ENCODE measurements at regions not wholly inside any gene's neighbourhood (a gene's known extent, or its start where the extent isn't known, plus 50 kb on each side); places are given as distances from the start of the nearest gene placed in this dataset.
A peak's percentile ranks its signal among the peaks of the same experiment; 100 is the strongest.

DNA sequence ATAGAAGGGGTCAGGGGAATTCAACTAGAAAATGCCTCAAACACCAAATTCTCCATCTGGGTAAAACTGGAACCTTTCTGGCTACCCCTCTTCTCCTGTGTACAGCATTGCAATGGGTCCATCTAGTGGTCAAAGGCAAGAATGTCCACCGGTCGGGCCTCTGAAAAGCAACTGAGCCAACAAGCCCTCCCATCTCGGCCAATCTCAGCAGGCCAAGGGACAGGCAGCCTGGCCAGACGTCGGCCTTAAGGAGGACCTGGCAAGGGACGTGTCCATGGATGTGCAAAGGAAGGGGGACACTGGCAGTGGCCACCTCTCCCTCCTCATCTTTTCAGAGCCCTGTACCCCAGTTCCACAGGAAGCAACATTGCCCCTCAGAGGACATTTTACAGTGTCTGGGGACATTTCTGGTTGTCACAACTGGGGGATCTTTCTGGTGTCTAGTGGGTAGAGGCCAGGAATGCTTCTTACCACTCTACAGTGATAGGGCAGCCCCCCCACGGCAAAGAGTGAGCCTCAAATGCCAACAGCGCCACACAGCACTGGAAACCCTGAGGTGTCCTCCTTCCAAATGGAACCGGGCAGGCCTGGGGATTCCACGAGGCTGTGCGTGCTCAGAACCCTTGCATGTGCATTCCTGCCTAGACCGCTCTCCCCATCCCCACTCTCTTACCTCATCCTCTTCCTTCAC is 99.8 kb upstream of the FOXA2 start:
- H3K27me3 ChIP-seq (ENCODE audit: control insufficient read depth in 1 of 2, insufficient read depth in 1 of 2, low read length in 2 of 2), result peaks cover 31 to 32% of the 10 kb centered on the region in 2 experiments
- H3K4ac ChIP-seq (ENCODE audit: low read depth in 1 of 2, low read length in 2 of 2), result no peak overlapping the region
- H2BK5ac ChIP-seq (ENCODE audit: low read depth, low read length, poor library complexity, severe bottlenecking), result no peak overlapping the region
- no peak overlapping the region for H3K4me3 ChIP-seq (ENCODE audit: insufficient read depth in 1 of 2, low read depth in 1 of 2, low read length in 2 of 2)
- H2AFZ ChIP-seq (ENCODE audit: low read depth, low read length), result no peak overlapping the region
- H3K4me2 ChIP-seq (ENCODE audit: low read length, poor library complexity, severe bottlenecking), result no peak overlapping the region
- H2AK5ac ChIP-seq (ENCODE audit: low read length, severe bottlenecking), result no peak overlapping the region
- H3K4me1 ChIP-seq (ENCODE audit: control insufficient read depth, insufficient read depth, low read depth, low read length), result no peaks in the 10 kb centered on the region
- H4K91ac ChIP-seq (ENCODE audit: low read length), result no peak overlapping the region
- H3K23ac ChIP-seq (ENCODE audit: low read length in 2 of 2), result no peak overlapping the region
- H3K9ac ChIP-seq (ENCODE audit: low read length), result no peak overlapping the region
- H2BK12ac ChIP-seq (ENCODE audit: low read length in 2 of 2), result peak overlapping the region in 1 of 2 experiments; percentile 49
- no peak overlapping the region for H3K18ac ChIP-seq (ENCODE audit: low read depth in 1 of 2, low read length in 2 of 2)
- H2BK15ac ChIP-seq (ENCODE audit: low read depth, poor library complexity, severe bottlenecking), result no peak overlapping the region
- peak; percentile 73 for DNase-seq
- no peak overlapping the region for H4K8ac ChIP-seq (ENCODE audit: low read length)
- no peaks in the 10 kb centered on the region for H3K36me3 ChIP-seq (ENCODE audit: control insufficient read depth in 1 of 2, insufficient read depth in 2 of 2, low read depth in 1 of 2, low read length in 2 of 2)
- H2BK120ac ChIP-seq (ENCODE audit: low read depth, low read length), result no peak overlapping the region
- H3K9me3 ChIP-seq (ENCODE audit: control insufficient read depth, low read length), result peaks cover 1% of the 10 kb centered on the region
- no peak overlapping the region for H3K14ac ChIP-seq (ENCODE audit: low read length in 2 of 2)
- H3K79me1 ChIP-seq (replicated peaks; ENCODE audit: low read length, poor library complexity, severe bottlenecking), result no peaks in the 10 kb centered on the region
- 38% methylated on average over 12 of the region's 12 CpGs for WGBS
- no peak overlapping the region for H3K27ac ChIP-seq (ENCODE audit: low read length, poor library complexity, severe bottlenecking)

DNA sequence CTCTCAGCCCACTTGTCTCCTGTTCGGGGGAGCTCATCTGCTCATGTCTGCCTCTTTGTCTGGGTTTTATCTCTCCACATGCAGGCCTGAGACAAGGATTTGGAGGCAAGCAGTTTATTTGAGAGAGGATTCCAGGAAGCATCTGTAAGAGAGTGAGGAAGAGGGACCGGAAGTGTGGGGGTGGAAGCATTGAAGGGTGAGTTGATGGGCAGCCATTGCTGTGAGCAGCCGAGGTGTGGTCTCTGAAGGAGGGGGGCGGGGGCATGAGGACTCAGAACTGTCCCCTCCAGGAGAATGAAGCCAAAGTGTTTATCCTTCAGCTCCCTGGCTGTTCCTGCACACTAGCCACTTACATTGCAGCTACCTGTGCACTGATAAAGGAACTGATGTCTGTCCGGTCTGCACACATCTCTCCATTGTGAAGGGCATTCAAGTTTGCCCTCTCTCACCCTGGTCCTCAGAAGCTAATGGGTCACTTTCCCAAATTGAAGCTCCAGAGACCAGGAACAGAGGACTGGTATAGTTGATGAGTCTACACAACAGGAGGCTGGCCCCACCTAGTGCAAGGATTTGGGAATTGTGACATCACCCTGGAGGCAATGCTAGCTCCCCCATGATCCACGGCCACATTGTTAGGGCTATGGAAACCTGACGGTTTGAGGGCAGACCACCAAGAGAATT is 100.5 kb upstream of the FOXA2 start:
- Histone ChIP-seq H3K18ac (ENCODE audit: low read depth in 1 of 2, low read length in 2 of 2) (no peak overlapping the region), H3K4ac (ENCODE audit: low read depth in 1 of 2, low read length in 2 of 2) (no peak overlapping the region), H2BK5ac (ENCODE audit: low read depth, low read length, poor library complexity, severe bottlenecking) (no peak overlapping the region), H4K91ac (ENCODE audit: low read length) (no peak overlapping the region), H3K4me1 (ENCODE audit: control insufficient read depth, insufficient read depth, low read depth, low read length) (no peaks in the 10 kb centered on the region), H2BK12ac (ENCODE audit: low read length in 2 of 2) (no peak overlapping the region), H2BK15ac (ENCODE audit: low read depth, poor library complexity, severe bottlenecking) (no peak overlapping the region), H3K79me1 (replicated peaks; ENCODE audit: low read length, poor library complexity, severe bottlenecking) (no peaks in the 10 kb centered on the region), H3K27me3 (ENCODE audit: control insufficient read depth in 1 of 2, insufficient read depth in 1 of 2, low read length in 2 of 2) (peaks cover 26 to 28% of the 10 kb centered on the region in 2 experiments), H2AK5ac (ENCODE audit: low read length, severe bottlenecking) (no peak overlapping the region), H2BK120ac (ENCODE audit: low read depth, low read length) (no peak overlapping the region), H3K4me2 (ENCODE audit: low read length, poor library complexity, severe bottlenecking) (no peak overlapping the region), H3K23ac (ENCODE audit: low read length in 2 of 2) (no peak overlapping the region), H3K9ac (ENCODE audit: low read length) (no peak overlapping the region), H3K27ac (ENCODE audit: low read length, poor library complexity, severe bottlenecking) (no peak overlapping the region), H3K36me3 (ENCODE audit: control insufficient read depth in 1 of 2, insufficient read depth in 2 of 2, low read depth in 1 of 2, low read length in 2 of 2) (no peaks in the 10 kb centered on the region), H2AFZ (ENCODE audit: low read depth, low read length) (no peak overlapping the region), H4K8ac (ENCODE audit: low read length) (no peak overlapping the region), H3K14ac (ENCODE audit: low read length in 2 of 2) (no peak overlapping the region), H3K9me3 (ENCODE audit: control insufficient read depth, low read length) (no peaks in the 10 kb centered on the region), H3K4me3 (ENCODE audit: insufficient read depth in 1 of 2, low read depth in 1 of 2, low read length in 2 of 2) (no peak overlapping the region)
- WGBS, result 63% methylated on average over 7 of the region's 7 CpGs
- DNase-seq, result no peak

DNA sequence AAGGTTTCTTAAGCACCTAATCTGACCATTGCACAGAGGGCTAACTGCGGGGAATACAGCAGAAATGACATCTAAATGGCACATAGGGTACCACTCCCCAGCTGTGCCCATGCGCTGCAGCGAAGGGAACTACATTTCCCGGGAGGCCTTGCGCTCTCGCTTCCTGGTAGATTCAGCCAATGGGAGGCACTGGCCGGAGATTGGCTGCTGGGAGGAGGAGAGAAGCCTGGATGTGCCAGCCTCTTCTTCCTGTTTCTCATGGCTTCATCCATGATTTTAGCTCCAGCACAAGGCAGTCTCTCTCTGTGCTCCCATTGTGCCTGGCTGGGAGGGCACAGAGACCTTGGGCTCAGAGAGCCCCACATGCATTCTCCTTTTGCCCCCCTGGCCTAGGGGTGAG is 101.7 kb upstream of the FOXA2 start:
- H3K18ac ChIP-seq (ENCODE audit: low read depth in 1 of 2, low read length in 2 of 2), result peak overlapping the region in 1 of 2 experiments; percentile 65
- H3K9ac ChIP-seq (ENCODE audit: low read length), result no peak overlapping the region
- peak; percentile 72 for DNase-seq
- no peak overlapping the region for H3K14ac ChIP-seq (ENCODE audit: low read length in 2 of 2)
- no peaks in the 10 kb centered on the region for H3K9me3 ChIP-seq (ENCODE audit: control insufficient read depth, low read length)
- H4K91ac ChIP-seq (ENCODE audit: low read length), result peak overlapping the region; percentile 19
- 7% methylated on average over 7 of the region's 7 CpGs for WGBS
- no peak overlapping the region for H3K27ac ChIP-seq (ENCODE audit: low read length, poor library complexity, severe bottlenecking)
- no peak overlapping the region for H3K4ac ChIP-seq (ENCODE audit: low read depth in 1 of 2, low read length in 2 of 2)
- no peak overlapping the region for H2BK15ac ChIP-seq (ENCODE audit: low read depth, poor library complexity, severe bottlenecking)
- peaks cover 23 to 35% of the 10 kb centered on the region in 2 experiments for H3K27me3 ChIP-seq (ENCODE audit: control insufficient read depth in 1 of 2, insufficient read depth in 1 of 2, low read length in 2 of 2)
- H2AK5ac ChIP-seq (ENCODE audit: low read length, severe bottlenecking), result no peak overlapping the region
- peak overlapping the region; percentile 99 for H4K8ac ChIP-seq (ENCODE audit: low read length)
- H2BK12ac ChIP-seq (ENCODE audit: low read length in 2 of 2), result no peak overlapping the region
- H3K79me1 ChIP-seq (replicated peaks; ENCODE audit: low read length, poor library complexity, severe bottlenecking), result no peaks in the 10 kb centered on the region
- H3K4me1 ChIP-seq (ENCODE audit: control insufficient read depth, insufficient read depth, low read depth, low read length), result no peaks in the 10 kb centered on the region
- no peak overlapping the region for H2BK5ac ChIP-seq (ENCODE audit: low read depth, low read length, poor library complexity, severe bottlenecking)
- H2BK120ac ChIP-seq (ENCODE audit: low read depth, low read length), result no peak overlapping the region
- H3K23ac ChIP-seq (ENCODE audit: low read length in 2 of 2), result no peak overlapping the region
- no peak overlapping the region for H3K4me3 ChIP-seq (ENCODE audit: insufficient read depth in 1 of 2, low read depth in 1 of 2, low read length in 2 of 2)
- H2AFZ ChIP-seq (ENCODE audit: low read depth, low read length), result peak overlapping the region; percentile 75
- H3K4me2 ChIP-seq (ENCODE audit: low read length, poor library complexity, severe bottlenecking), result no peak overlapping the region
- no peaks in the 10 kb centered on the region for H3K36me3 ChIP-seq (ENCODE audit: control insufficient read depth in 1 of 2, insufficient read depth in 2 of 2, low read depth in 1 of 2, low read length in 2 of 2)

DNA sequence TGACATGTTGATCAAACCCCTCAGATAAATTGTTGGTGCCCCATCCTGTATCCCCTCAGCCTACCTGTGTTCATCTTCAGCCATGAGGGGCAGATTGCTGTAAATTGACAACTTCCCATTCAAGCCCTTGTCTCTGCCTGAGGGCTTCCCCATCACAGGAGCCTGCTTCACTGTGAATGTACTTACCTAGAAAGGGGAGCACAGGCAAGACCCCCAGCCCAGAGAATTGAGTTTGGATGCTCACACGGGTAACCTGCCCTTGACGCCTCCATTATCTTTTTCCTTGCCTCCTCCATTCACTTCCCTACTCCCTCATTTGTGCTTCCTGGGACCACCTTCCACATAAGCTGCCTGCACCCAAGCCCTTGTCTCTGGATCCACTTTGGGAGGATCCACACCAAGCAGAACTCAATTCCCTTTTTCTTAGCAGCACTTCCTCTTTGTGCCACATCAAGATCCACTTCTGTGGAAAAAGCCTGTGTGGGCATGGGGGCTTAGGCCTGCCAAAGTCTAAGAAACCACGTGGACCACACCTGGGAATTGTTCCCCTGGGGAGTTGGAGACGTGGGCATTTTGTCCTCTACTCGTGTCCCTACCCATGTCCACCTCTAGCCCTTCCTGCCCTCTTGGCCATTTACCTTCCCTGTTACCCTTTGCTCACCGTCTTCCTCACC is 103.4 kb upstream of the FOXA2 start:
- H2AFZ ChIP-seq (ENCODE audit: low read depth, low read length), result no peak overlapping the region
- no peak overlapping the region for H2BK12ac ChIP-seq (ENCODE audit: low read length in 2 of 2)
- H3K18ac ChIP-seq (ENCODE audit: low read depth in 1 of 2, low read length in 2 of 2), result no peak overlapping the region
- H2AK5ac ChIP-seq (ENCODE audit: low read length, severe bottlenecking), result no peak overlapping the region
- no peak overlapping the region for H3K27ac ChIP-seq (ENCODE audit: low read length, poor library complexity, severe bottlenecking)
- DNase-seq, result no peak
- no peak overlapping the region for H3K4me3 ChIP-seq (ENCODE audit: insufficient read depth in 1 of 2, low read depth in 1 of 2, low read length in 2 of 2)
- no peaks in the 10 kb centered on the region for H3K36me3 ChIP-seq (ENCODE audit: control insufficient read depth in 1 of 2, insufficient read depth in 2 of 2, low read depth in 1 of 2, low read length in 2 of 2)
- H3K14ac ChIP-seq (ENCODE audit: low read length in 2 of 2), result no peak overlapping the region
- no peak overlapping the region for H4K91ac ChIP-seq (ENCODE audit: low read length)
- H3K9ac ChIP-seq (ENCODE audit: low read length), result no peak overlapping the region
- H3K27me3 ChIP-seq (ENCODE audit: control insufficient read depth in 1 of 2, insufficient read depth in 1 of 2, low read length in 2 of 2), result peaks cover 10 to 21% of the 10 kb centered on the region in 2 experiments
- no peak overlapping the region for H3K23ac ChIP-seq (ENCODE audit: low read length in 2 of 2)
- H3K4me1 ChIP-seq (ENCODE audit: control insufficient read depth, insufficient read depth, low read depth, low read length), result no peaks in the 10 kb centered on the region
- no peak overlapping the region for H2BK120ac ChIP-seq (ENCODE audit: low read depth, low read length)
- H4K8ac ChIP-seq (ENCODE audit: low read length), result no peak overlapping the region
- no peaks in the 10 kb centered on the region for H3K79me1 ChIP-seq (replicated peaks; ENCODE audit: low read length, poor library complexity, severe bottlenecking)
- H3K9me3 ChIP-seq (ENCODE audit: control insufficient read depth, low read length), result no peaks in the 10 kb centered on the region
- no peak overlapping the region for H3K4ac ChIP-seq (ENCODE audit: low read depth in 1 of 2, low read length in 2 of 2)
- H2BK15ac ChIP-seq (ENCODE audit: low read depth, poor library complexity, severe bottlenecking), result no peak overlapping the region
- 78% methylated on average over 6 of the region's 6 CpGs for WGBS
- no peak overlapping the region for H3K4me2 ChIP-seq (ENCODE audit: low read length, poor library complexity, severe bottlenecking)
- no peak overlapping the region for H2BK5ac ChIP-seq (ENCODE audit: low read depth, low read length, poor library complexity, severe bottlenecking)

Measured in mesenchymal stem cell (in vitro differentiated cells and primary cell).